ENCODE measurements at regions not wholly inside any gene's neighbourhood (a gene's known extent, or its start where the extent isn't known, plus 50 kb on each side); places are given as distances from the start of the nearest gene placed in this dataset.
"Not testable (repeated sequence)": the region's sequence is repeated elsewhere in the genome, so short reads cannot be mapped to it uniquely, and the experiment has no call there.

DNA sequence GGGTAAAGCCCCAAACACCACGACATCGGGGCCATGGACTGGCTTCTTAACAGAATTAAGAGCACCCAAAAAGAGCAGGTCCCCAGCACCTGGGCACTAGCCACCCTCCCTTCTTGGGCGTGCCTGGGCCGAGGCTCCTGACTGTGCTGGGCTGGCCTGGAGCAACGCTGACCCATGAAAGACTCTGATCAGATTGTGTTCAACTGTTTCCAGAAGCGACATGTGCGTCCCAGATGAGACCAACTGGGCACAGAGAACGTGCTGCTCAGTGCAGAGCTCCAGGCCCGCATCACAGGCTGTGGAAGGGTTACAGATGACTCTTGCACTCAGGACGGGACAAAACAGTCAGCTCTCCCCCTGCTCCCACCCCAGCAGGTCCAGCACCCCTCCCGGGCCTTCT is 100.7 kb downstream of the KCNJ12 start:
- no peak overlapping the region for H3K4me3 ChIP-seq
- H3K36me3 ChIP-seq (ENCODE audit: control insufficient read depth in 4 of 4, insufficient read depth in 4 of 4, low read length in 4 of 4), result no peaks in the 10 kb centered on the region
- TF ChIP-seq, protein P1, sequence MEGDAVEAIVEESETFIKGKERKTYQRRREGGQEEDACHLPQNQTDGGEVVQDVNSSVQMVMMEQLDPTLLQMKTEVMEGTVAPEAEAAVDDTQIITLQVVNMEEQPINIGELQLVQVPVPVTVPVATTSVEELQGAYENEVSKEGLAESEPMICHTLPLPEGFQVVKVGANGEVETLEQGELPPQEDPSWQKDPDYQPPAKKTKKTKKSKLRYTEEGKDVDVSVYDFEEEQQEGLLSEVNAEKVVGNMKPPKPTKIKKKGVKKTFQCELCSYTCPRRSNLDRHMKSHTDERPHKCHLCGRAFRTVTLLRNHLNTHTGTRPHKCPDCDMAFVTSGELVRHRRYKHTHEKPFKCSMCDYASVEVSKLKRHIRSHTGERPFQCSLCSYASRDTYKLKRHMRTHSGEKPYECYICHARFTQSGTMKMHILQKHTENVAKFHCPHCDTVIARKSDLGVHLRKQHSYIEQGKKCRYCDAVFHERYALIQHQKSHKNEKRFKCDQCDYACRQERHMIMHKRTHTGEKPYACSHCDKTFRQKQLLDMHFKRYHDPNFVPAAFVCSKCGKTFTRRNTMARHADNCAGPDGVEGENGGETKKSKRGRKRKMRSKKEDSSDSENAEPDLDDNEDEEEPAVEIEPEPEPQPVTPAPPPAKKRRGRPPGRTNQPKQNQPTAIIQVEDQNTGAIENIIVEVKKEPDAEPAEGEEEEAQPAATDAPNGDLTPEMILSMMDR (IDR thresholded peaks at IDR 0.05; ENCODE audit: control extremely low read depth, extremely low read depth), result no peak
- no peak overlapping the region for H3K27ac ChIP-seq (ENCODE audit: low read depth in 1 of 2, low read length in 1 of 2)
- 89 to 91% methylated on average over 11 of the region's 11 CpGs for WGBS, 2 donors
- DNase-seq, result no peak
- peaks cover 0 to 17% (median 0%) of the 10 kb centered on the region in 4 donors for H3K9me3 ChIP-seq (ENCODE audit: control insufficient read depth in 4 of 4, insufficient read depth in 3 of 4, low read length in 3 of 4)
- H3K27me3 ChIP-seq (ENCODE audit: control insufficient read depth in 3 of 3, insufficient read depth in 3 of 3, low read length in 2 of 3), result peaks cover 0 to 5% (median 3%) of the 10 kb centered on the region in 3 donors
- H3K9ac ChIP-seq (ENCODE audit: insufficient read depth in 1 of 2, low read length in 2 of 2), result no peak overlapping the region
- no peak for ATAC-seq (ENCODE audit: insufficient read depth, low FRiP score)
- no peaks in the 10 kb centered on the region for H3K4me1 ChIP-seq (ENCODE audit: control insufficient read depth in 5 of 5, insufficient read depth in 5 of 5, low read length in 5 of 5)

DNA sequence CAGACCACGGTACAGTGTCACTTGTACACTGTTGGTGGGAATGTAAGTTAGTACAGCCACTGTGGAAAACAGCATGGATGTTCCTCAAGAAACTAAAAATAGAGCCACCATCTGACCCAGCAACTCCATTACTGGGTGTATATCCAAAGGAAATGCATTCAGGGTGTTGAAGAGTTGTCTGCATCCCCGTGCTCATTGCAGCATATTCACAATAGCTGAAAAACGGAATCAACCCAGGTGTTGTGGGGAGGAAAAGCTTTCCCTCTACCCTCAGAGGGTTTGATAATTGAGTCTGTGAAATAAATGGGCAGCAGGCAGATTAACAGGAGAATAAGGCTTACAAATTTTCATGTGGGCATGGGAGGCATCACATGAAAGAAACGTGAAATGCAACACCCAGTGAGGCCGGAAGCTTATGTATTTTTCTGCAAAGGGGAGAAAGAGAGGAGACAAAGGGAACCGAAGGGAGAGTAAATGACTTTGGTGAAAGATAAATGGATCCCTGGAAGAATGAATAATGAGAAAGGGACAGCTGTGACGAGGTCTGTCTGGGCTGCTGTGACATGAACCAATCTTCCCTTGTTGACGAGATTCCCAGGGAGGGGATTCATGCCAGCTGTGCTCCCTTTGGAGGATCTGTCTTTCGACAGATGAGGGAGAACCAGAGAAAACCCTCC is 106.2 kb downstream of the KCNJ12 start:
- DNase-seq, result no peak
- Histone ChIP-seq H3K4me1 (ENCODE audit: control insufficient read depth in 5 of 5, insufficient read depth in 5 of 5, low read length in 5 of 5) (no peaks in the 10 kb centered on the region), H3K4me3 (no peak overlapping the region), H3K36me3 (ENCODE audit: control insufficient read depth in 4 of 4, insufficient read depth in 4 of 4, low read length in 4 of 4) (no peaks in the 10 kb centered on the region), H3K27ac (ENCODE audit: low read depth in 1 of 2, low read length in 1 of 2) (no peak overlapping the region), H3K9ac (ENCODE audit: insufficient read depth in 1 of 2, low read length in 2 of 2) (no peak overlapping the region), H3K27me3 (ENCODE audit: control insufficient read depth in 3 of 3, insufficient read depth in 3 of 3, low read length in 2 of 3) (peaks cover 0 to 5% (median 0%) of the 10 kb centered on the region in 3 donors), H3K9me3 (ENCODE audit: control insufficient read depth in 4 of 4, insufficient read depth in 3 of 4, low read length in 3 of 4) (peaks cover 0 to 12% (median 0%) of the 10 kb centered on the region in 4 donors)
- 48 to 60% methylated on average over 9 of the region's 9 CpGs for WGBS, 2 donors
- TF ChIP-seq, protein P1 (IDR thresholded peaks at IDR 0.05; ENCODE audit: control extremely low read depth, extremely low read depth), result no peak
- ATAC-seq (ENCODE audit: insufficient read depth, low FRiP score), result no peak

DNA sequence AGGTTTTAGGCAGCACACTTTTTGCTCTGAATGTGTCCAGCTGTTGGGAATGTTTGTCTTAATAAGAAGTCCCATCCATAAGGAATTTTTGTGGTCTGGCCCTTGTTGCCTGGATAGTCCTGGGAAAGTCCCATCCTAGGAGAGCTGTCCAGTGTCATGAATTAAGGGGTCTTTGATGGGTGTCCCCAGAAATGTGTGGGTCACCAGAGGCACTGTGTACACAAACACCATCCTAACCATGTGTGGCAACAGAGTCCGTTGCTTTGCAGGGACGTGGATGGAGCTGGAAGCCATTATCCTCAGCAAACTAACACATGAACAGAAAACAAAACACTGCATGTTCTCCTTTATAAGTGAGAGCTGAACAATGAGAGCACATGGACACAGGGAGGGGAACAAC is 111.9 kb downstream of the KCNJ12 start:
- not testable (repeated sequence) for H3K27ac ChIP-seq (ENCODE audit: low read depth in 1 of 2, low read length in 1 of 2); ATAC-seq (ENCODE audit: insufficient read depth, low FRiP score); H3K27me3 ChIP-seq (ENCODE audit: control insufficient read depth in 3 of 3, insufficient read depth in 3 of 3, low read length in 2 of 3); H3K9ac ChIP-seq (ENCODE audit: insufficient read depth in 1 of 2, low read length in 2 of 2); H3K4me1 ChIP-seq (ENCODE audit: control insufficient read depth in 5 of 5, insufficient read depth in 5 of 5, low read length in 5 of 5); H3K4me3 ChIP-seq; H3K36me3 ChIP-seq (ENCODE audit: control insufficient read depth in 4 of 4, insufficient read depth in 4 of 4, low read length in 4 of 4); H3K9me3 ChIP-seq (ENCODE audit: control insufficient read depth in 4 of 4, insufficient read depth in 3 of 4, low read length in 3 of 4); DNase-seq
- WGBS, 2 donors, result 76 to 87% methylated on average over 2 of the region's 2 CpGs

DNA sequence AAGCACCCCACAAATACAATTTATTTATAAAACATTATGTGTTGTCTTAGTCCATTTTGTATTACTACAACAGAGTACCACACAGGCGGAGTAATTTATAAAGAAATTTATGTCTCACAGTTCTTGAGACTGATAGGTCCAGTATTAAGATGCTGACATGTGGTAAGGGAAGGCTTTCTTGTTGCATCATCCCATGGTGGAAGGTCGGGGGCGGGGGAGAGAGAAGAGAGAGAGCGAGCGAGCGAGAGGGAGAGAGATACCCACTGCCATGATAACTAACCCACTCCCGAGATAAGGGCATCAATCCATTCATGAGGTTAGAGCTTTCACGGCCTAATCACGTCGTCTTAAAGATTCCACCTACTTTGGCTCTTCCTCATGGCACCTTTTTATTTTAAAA is 117.8 kb downstream of the KCNJ12 start:
- 92 to 94% methylated on average over 10 of the region's 10 CpGs for WGBS, 2 donors
- H3K9ac ChIP-seq (ENCODE audit: insufficient read depth in 1 of 2, low read length in 2 of 2), result no peak overlapping the region
- no peaks in the 10 kb centered on the region for H3K36me3 ChIP-seq (ENCODE audit: control insufficient read depth in 4 of 4, insufficient read depth in 4 of 4, low read length in 4 of 4)
- H3K27me3 ChIP-seq (ENCODE audit: control insufficient read depth in 3 of 3, insufficient read depth in 3 of 3, low read length in 2 of 3), result peaks cover 0 to 5% (median 5%) of the 10 kb centered on the region in 3 donors
- H3K9me3 ChIP-seq (ENCODE audit: control insufficient read depth in 4 of 4, insufficient read depth in 3 of 4, low read length in 3 of 4), result peaks cover 0 to 2% (median 0%) of the 10 kb centered on the region in 4 donors
- no peak overlapping the region for H3K27ac ChIP-seq (ENCODE audit: low read depth in 1 of 2, low read length in 1 of 2)
- no peak for DNase-seq
- ATAC-seq (ENCODE audit: insufficient read depth, low FRiP score), result no peak
- TF ChIP-seq, protein P1 (IDR thresholded peaks at IDR 0.05; ENCODE audit: control extremely low read depth, extremely low read depth), result no peak
- no peak overlapping the region for H3K4me3 ChIP-seq
- H3K4me1 ChIP-seq (ENCODE audit: control insufficient read depth in 5 of 5, insufficient read depth in 5 of 5, low read length in 5 of 5), result no peaks in the 10 kb centered on the region
